Stimulated activated CD8-positive, alpha-beta memory T cell treated with anti-CD3 and anti-CD28 coated beads, Interleukin-7, amount 100 ng/mL, for 1 hour (primary cell): ENCODE measurements at regions not wholly inside any gene's neighbourhood (a gene's known extent, or its start where the extent isn't known, plus 50 kb on each side); places are given as distances from the start of the nearest gene placed in this dataset.
"Not testable (repeated sequence)": the region's sequence is repeated elsewhere in the genome, so short reads cannot be mapped to it uniquely, and the experiment has no call there.

ENCODE experiments used
- DNase-seq, 2 donors: peaks; one replicate each; pipeline ENCODE4 v3.0.0-alpha.2; 2020; ENCODE audit warnings: low read depth in 2 of 2

- DNase-seq = no peak
Observed at GRCh38 chr2:121047383-121047782, 237.6 kb downstream of the TFCP2L1 start.

GRCh38 chr2:121049131-121049530, 235.9 kb downstream of the TFCP2L1 start:
- no peak for DNase-seq

- DNase-seq = no peak
Observed at GRCh38 chr2:121049950-121050585, 234.9 kb downstream of the TFCP2L1 start.

- no peak for DNase-seq
Observed at GRCh38 chr2:121051311-121051710, 233.7 kb downstream of the TFCP2L1 start.

- no peak for DNase-seq
Observed at GRCh38 chr2:121052023-121052422, 233.0 kb downstream of the TFCP2L1 start.

- DNase-seq = no peak
Observed at GRCh38 chr2:121052521-121052920, 232.5 kb downstream of the TFCP2L1 start.

GRCh38 chr2:121055088-121055487, 229.9 kb downstream of the TFCP2L1 start:
- no peak for DNase-seq

GRCh38 chr2:121055501-121055900, 229.5 kb downstream of the TFCP2L1 start:
- DNase-seq = no peak

- DNase-seq = no peak
Observed at GRCh38 chr2:121058852-121059558, 226.0 kb downstream of the TFCP2L1 start.

- no peak for DNase-seq
Observed at GRCh38 chr2:121059651-121060649, 225.1 kb downstream of the TFCP2L1 start.

- no peak for DNase-seq
Observed at GRCh38 chr2:121061633-121062032, 223.4 kb downstream of the TFCP2L1 start.

- no peak for DNase-seq
Observed at GRCh38 chr2:121063471-121063870, 221.5 kb downstream of the TFCP2L1 start.

GRCh38 chr2:121064186-121064585, 220.8 kb downstream of the TFCP2L1 start:
- DNase-seq = no peak

GRCh38 chr2:121065239-121065638, 219.8 kb downstream of the TFCP2L1 start:
- DNase-seq = no peak

GRCh38 chr2:121066526-121066925, 218.5 kb downstream of the TFCP2L1 start:
- DNase-seq = no peak

- no peak for DNase-seq
Observed at GRCh38 chr2:121068851-121069250, 216.2 kb downstream of the TFCP2L1 start.

GRCh38 chr2:121069434-121069969, 215.5 kb downstream of the TFCP2L1 start:
- DNase-seq = no peak

GRCh38 chr2:121070061-121070460, 214.9 kb downstream of the TFCP2L1 start:
- not testable (repeated sequence) for DNase-seq

GRCh38 chr2:121071034-121071504, 213.9 kb downstream of the TFCP2L1 start:
- DNase-seq = no peak

GRCh38 chr2:121072784-121073183, 212.2 kb downstream of the TFCP2L1 start:
- no peak for DNase-seq

- no peak for DNase-seq
Observed at GRCh38 chr2:121073320-121074210, 211.4 kb downstream of the TFCP2L1 start.
